Pons (tissue), 1 donor: ENCODE measurements at regions not wholly inside any gene's neighbourhood (a gene's known extent, or its start where the extent isn't known, plus 50 kb on each side); places are given as distances from the start of the nearest gene placed in this dataset.

Source experiments
- DNase-seq: peaks from one replicate; pipeline ENCODE4 v3.0.0-alpha.2; 2016; ENCODE audit warnings: low spot score

DNA sequence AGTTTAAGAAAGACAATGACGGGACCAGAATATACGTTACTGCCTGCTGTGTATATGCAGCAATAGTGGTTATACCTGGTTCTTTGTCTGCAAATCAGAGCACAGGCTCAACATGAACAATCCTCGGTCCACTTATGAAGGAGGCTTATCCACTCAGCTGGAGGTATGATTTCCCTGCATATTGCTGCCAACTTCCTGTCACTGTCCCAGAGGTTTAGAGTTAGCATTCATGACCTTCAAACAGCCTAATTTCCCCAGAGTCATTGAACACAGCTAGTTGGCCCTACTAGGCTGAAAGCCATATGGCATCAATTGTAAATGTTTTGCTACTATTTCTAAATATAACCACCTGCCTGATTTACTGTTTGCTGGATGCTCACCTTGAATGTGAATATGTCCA is 224.9 kb upstream of the ZNF717 start:
- no peak for DNase-seq

DNA sequence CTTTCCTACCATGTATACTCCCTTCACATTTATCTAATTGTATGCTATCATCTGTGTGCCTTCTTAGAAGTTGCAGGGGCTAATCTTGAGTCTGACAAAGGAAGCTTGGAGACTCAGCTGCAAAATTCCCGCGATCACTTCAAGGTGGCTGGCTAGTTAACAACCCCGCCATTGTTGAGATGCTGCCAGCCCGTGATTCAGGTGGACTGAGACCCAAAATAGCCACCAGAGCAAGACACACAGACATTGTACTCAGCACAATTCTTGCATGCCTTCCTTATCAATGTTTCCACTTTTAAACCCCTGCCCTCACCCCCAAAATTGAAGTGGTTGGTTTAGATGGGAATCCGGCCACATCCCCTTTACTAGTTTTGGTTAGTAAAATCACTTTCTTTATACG is 225.8 kb upstream of the ZNF717 start:
- no peak for DNase-seq

DNA sequence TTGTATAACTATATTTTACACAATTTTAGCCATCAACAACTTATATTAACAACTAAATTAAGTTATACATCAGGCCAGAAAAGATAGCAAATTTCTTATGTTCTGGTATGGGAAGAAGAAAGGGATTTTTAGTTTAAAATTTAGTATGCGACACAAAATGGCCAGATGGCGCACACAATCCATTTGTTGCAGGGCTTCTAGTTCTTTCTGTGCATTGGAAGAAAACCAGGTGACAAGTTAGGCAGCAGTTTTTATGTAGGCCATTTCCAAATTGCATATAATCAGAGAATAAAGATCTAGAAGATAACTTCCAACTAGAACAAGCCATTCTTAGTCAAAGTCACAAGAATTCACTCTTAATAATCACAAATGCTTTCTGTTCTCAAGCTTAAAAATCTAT is 230.1 kb upstream of the ZNF717 start:
- DNase-seq = no peak

DNA sequence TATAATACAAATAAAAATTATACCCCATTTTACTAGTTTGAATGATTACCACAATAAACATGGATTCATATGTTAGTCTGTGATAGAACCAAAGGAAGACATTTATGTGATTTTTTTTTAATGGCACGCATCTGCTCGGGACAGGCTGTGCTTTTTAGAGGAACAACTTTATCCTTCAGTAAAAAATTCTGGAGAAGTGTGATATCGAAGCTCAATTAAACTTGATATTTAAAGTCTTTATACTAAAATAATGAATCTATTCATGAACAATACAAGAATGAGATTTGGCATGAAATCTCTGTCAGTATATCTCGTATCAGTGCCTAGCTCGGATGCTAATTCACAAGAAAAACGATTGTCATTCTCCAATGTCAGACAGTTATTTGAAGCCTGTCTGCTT is 230.8 kb upstream of the ZNF717 start:
- no peak for DNase-seq

DNA sequence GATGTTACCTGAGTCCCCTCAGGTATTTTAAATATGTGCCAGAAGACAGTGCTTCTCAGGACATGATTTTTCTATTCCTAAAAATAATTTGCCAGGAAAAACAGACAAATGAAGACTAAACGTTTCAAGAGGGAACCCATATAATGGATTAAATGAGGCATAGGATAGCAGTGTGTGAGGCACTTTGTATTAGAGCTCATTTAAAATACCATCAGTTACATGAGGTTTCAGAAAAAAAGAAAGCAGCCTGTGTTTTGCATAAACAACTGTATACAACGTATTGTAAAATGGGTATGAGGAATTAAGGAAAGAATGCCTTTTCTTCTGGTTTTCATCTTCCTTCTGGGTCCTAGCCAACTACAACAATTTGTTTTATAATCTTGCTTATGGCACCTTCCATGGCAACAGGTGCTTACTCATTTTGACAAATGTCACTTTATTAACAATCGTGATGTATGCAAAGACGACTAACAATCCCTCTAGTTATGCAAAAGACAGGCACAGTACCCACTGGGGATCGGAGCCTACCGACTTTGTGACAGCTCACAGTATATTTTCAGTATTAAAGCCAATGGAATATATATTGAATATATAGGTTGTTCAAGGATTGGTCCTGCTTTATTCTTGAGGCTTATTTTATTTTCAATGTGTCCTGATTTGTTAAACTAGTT is 231.6 kb upstream of the ZNF717 start:
- no peak for DNase-seq

DNA sequence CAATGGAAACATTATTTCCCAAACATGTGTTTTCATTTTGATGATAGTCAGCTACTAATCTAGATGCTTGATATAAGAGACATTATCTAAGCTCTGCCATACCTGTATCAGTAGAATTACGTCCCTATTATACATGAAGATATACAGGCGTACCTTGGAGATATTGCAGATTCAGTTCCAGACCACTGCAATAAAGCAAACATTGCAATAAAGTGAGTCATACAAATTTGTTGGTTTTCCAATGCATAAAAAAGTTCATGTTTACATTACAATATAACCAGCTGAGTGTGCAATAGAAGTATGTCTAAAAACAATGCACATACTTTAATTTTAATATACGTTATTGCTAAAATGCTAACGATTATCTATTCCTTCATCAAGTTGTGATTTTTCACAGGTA is 236.0 kb upstream of the ZNF717 start:
- no peak for DNase-seq

DNA sequence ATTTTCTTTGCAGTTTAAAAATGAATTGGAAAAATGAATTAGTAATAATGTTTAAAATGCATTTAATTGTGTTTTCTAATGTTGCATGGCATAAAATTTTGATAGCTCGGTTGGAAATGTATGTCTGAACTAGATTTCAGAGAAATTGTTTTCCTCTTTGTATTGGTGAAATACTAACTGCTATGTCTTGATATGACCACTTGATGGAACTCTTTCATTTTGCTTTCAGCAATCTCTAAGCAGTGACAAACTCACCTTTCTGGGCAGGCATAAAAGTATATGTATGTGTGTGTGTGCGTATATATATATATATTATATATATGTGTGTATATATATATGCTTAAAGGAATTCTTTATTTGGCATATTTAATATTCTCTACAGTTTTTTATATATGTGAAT is 239.3 kb upstream of the ZNF717 start:
- peak; percentile 36 for DNase-seq

DNA sequence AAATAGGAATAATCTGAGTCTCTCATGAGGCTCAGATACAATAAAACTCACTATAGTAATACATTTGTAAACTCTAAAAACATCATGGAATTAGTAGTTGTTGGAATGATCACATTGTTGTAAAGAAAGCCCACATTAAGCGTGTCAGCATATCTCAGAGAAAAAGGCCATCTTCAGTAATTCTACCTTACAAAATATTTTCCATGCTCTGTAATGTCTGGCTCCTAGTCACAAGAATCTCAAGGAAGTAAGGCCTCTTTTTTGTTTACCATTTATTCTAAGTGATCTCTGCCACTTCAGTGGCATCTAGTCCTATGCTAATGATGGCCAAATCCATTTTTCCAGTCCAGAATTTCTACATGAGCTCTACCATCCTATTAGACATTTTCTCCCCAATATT is 240.2 kb upstream of the ZNF717 start:
- no peak for DNase-seq

DNA sequence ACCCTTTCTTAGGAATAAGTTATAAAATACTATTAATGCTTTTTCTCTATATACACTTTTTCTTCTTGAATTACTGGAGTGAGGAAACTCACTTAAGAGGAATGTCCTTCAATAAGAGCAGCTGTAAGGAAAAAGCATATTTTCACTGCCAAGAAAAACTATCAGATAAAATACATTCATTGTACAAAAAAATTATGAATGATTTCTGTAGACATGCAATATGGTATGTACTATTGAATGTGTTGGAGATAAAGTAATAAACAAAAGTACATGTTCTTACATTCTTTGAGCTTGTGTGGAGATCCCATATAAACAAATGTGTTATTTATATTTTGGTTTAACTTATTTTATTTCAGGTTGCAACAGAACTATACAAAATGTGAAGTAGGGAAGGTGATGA is 241.0 kb upstream of the ZNF717 start:
- DNase-seq = no peak

DNA sequence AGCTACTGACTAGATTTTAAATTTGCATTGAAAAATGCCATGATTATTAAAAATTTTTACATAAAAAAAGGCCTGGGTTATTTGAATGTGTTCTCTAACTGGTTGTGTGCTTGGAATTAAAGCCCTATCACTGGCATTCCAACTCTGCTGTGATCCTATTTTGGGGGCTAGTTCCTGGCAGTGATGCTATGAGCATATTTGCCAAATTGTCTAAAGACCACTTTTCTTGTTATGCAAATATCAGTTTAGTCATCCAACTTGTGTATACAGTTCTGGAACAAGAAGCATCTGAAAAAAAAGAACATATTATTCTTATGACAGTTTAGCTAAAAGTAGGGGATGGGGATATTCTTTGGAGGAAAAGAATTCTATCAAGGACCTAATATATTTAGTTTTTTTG is 243.4 kb upstream of the ZNF717 start:
- no peak for DNase-seq

DNA sequence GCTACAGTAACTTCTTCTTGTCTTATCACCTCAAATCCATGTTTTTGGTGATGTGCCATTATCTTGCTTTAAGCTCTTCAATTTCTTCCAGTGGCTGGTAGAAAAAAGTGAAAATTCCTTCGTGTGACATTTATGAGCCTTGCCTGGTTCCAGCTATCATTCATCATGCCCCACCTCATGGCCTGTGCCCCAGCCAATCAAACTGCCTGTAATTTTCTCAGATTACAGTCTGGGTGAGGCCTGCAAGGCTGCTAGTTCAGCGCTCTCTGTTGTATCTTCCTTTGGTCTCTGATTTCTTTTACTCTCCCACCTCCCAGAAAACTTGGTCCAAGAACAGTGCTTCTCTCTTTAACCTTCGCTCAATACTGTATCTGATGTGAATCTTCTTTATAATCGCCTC is 249.3 kb upstream of the ZNF717 start:
- DNase-seq = no peak

DNA sequence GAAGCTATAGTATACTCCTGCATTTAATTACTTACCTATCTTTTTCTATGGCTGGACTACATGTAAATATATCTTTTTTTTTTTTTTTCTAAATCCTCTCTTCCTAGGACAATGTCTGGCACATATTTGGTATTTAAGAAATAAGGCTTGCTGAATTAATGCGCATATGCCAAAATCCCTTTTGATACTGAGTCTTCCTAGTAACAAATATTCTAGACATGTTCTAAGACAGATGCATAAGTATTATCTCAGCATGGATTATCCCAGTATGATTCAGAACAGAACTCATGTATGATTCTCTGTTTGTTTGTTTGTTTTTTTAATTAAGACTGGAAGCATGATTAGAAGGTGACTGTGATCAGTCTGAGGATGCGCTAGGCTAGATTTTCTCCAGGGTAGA is 249.8 kb upstream of the ZNF717 start:
- no peak for DNase-seq

DNA sequence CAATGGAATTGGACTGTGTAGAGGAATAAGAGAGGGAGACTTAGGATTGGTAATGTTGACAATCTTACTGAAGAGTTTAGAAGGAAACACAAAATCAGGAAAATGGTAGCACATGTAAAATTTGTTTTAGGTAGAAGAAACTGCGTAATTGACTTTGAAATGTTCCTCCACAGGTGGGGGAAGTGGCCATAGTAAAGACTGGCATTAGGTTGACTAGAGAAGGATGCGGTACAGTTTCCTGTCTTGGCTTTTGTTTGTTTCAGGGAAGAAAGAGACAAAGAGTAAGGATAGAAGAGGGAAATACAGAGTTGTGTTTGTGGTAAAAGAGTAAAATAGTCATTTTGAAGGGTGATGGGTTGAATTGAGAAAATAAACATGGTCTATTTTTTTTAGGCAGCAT is 253.6 kb upstream of the ZNF717 start:
- no peak for DNase-seq

DNA sequence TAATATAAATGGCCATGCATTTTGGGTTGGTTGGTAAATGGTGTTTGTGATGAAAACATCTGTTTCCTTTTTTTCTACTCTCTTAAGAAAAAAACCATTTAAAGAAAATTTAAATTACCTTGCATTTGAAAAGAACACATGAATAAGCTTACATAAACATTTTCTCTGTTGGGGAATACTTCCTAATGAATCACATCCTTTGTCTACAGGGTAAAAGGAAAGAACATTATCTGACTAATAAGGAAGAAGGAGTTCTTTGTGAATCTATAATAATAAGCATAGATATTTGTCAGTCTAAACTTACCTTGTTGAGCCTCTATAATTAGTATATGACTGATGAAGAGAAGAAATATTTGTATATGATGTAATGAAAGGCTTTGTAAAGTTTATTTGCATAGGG is 254.1 kb upstream of the ZNF717 start:
- no peak for DNase-seq

DNA sequence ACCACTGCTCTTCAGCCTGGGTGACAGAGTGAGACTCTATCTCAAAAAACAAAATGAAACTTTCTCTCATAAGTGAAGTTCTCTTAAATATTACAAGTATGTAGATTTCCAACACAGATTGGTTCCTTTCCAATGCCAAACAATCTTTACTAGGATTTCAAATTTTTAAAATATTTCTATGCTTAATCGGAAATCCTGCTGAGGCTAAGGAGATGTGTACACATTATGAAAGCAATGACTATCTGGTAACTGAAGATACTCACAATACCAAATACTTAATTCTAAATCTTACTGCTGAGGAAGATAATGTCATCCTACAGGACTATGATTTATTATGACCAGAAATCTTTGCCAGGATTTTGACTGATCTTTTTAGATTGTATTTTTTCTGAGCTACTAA is 255.6 kb upstream of the ZNF717 start:
- no peak for DNase-seq

DNA sequence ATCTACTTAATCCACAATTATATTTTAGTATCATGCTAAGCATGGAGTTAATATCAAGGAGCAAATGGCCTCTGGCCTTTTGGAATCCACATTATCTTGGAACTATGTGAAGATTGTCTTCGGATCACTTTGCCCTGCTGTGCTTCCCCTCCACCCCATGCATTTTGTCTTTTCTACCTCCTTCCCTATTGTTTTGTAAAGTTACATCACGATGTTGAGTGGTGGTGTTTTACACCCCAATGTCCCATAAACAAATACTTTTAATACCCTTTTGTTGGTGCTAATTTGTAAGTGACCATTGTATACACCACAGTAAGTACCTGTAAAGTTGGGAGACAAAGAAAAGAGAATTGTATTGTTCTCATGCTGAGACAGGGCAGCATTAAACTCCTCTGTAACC is 258.4 kb upstream of the ZNF717 start:
- DNase-seq = no peak

DNA sequence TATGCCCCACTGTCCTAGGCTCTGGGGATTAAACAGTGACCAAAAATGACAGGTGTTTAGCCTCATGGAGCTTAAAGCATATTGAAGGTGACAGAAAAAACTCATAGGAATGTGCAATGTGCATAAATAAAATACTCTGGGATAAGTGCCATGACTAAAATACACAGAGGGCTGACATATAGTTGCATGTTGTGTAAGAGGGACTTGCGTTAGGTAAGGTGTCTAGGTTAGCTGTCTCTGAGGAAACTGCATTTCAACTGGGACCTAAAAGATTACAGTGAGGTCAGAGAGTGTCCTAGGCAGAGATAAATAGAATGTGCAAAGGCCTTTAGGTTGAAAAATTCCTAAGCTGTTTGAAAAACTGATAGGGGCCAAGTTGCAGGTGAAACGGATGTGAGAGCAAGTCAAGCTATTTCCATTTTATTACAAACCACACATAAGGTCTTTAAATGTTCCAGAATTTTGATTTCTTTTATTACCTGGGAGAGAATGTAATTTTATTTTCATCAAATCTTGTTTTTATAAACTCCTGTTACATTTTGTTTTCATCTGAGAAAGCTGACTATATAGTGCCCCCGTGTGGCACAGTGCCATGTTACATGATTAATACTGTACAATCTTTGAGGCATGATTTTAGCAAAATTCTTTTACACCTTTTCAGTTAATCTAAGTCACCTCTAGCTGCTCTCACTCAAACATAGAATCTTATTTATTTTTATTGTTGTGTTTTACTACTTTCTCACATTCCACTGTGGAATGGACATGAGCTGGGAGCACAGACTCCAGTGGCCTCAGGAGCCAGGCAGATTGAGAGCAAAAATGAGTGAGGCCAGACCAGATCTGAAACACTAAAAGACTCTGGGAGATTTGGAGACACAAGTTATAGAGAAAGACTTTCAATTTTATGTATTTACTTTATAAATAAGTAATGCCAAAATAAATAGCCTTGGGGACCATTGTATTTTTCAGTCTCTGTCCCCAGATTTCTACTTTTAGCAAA is 259.6 kb upstream of the ZNF717 start:
- DNase-seq = no peak

DNA sequence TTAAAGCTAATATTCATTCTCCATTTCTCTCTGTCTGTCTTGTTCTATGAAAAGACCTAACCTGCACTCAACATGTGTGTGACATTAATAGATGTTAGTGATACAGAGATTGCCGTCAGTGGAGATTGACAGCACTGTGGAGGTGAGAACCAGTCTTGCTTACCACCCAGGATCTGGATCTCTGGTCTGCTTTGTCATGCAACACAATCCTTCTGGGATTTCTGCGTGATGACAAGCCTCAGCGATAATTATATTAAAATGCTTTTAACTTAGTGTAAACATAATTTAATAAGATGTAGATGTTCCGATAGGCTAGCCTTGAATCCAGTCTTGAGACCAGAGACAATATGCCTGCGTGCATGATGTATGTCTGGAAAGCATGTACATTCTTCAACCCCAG is 262.0 kb upstream of the ZNF717 start:
- DNase-seq = no peak

DNA sequence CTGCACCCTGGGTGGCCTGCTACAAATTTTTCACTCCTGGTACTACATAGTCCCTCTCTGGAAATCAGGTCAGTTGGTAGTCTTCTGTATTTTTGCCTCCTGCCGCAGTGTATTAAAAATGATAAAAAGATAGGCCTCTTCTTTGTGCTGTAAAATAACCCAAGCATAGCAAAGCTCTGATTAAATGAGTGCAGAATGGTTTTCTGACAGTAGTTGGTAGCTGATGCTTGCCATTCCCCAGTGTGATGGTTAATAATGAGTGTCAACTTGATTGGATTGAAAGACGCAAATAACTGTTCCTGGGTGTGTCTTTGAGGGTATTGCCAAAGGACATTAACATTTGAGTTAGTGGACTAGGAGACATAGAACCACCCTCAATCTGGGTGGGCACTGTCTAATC is 264.4 kb upstream of the ZNF717 start:
- no peak for DNase-seq

DNA sequence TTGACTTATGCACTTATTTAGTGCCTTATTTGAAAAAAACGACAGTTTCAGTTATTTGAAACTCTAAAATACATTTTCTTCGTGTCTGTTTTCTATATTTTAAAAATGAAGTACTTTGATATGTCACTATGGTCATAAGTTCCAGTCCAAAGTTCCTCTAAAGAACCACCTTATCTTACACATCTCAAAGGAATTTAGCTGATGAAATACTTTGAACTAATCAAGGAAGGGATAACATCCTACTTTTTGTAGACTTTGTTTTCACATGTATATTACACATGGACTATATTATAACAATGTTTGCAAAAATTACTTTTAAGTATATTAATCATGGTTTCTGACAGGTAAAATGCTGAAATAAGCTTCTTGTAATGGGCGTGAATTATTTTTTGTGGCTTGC is 265.8 kb upstream of the ZNF717 start:
- DNase-seq = no peak

DNA sequence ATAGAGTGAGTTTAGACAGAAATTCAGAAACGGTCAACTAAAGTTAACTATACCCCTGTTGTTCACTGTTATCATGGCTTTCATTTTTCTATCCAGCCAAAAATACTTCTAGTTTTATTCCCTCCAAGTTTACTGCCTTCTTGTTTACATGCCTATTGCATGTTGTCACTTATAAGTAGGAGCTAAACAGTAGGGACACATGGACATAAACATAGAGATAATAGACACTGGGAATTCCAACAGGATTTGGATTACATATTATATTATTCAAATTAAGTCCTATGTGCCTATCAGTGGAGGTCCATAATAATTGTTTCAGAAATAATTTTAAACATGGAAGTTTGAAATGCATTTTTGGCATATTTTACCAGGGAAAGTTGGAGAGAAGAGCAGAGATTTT is 269.1 kb upstream of the ZNF717 start:
- no peak for DNase-seq

DNA sequence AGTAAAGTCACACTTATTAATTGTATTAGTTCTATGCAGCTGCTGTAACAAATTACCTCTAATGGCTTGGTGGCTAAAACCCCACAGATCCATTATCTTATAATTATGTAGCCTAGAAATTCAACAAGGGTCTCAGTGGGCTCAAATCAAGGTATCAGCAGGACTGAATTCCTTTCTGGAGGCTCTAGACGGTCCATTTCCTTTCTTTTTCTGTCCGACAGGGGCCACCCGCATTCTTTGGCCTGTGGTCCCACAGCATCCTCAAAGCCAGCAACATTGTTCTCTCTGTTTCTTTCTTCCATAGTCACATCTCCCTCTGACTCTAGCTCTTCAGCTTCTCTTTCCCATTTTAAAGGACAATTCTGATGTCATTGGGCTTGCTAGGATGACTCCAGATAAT is 276.3 kb upstream of the ZNF717 start:
- no peak for DNase-seq

DNA sequence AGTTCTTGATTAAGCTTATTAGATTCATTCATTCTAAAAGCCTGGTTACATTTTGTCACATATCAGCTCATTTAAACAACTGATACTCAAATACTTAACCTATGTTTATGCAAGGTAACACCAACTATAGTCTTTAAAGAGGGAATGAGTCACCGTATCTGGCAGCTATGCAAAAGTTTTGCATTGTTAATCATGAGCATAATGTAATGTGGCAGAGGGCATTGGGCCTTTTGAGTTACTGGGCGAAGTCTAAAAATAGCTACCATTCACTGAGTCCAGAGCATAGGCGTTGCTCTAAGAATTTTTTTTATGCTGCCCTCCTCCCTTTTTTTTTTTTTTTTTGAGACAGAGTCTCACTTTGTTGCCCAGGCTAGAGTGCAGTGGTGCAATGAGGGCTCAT is 277.7 kb upstream of the ZNF717 start:
- DNase-seq = no peak

DNA sequence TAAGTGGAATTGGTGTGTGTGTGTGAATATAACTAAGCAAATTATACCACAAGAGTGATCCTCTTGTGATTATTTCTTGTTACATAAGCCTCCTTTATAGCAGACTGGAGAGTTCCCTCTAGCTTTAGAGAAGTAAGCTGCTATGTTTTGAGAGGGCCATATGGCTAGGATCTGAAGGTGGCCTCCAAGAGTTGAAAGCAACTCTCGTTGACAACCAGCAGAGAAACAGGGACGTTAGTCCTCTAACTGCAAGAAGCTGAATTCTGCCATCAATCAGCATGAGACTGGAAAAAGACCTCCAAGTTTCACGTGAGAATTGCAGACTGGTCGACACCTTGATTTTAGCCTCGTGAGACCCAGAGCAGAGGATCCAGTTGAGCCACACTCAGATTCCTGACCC is 278.5 kb upstream of the ZNF717 start:
- DNase-seq = no peak
